ENCODE measurements at regions not wholly inside any gene's neighbourhood (a gene's known extent, or its start where the extent isn't known, plus 50 kb on each side); places are given as distances from the start of the nearest gene placed in this dataset.

GRCh38 chr10:28386503-28386868 lies 83.6 kb upstream of the MPP7 start:
- DNase-seq (no peak), FAIRE-seq (no peak), ATAC-seq (no peak)
- no peaks in the 10 kb centered on the region for H3K36me3 ChIP-seq
- TF ChIP-seq, protein P1, sequence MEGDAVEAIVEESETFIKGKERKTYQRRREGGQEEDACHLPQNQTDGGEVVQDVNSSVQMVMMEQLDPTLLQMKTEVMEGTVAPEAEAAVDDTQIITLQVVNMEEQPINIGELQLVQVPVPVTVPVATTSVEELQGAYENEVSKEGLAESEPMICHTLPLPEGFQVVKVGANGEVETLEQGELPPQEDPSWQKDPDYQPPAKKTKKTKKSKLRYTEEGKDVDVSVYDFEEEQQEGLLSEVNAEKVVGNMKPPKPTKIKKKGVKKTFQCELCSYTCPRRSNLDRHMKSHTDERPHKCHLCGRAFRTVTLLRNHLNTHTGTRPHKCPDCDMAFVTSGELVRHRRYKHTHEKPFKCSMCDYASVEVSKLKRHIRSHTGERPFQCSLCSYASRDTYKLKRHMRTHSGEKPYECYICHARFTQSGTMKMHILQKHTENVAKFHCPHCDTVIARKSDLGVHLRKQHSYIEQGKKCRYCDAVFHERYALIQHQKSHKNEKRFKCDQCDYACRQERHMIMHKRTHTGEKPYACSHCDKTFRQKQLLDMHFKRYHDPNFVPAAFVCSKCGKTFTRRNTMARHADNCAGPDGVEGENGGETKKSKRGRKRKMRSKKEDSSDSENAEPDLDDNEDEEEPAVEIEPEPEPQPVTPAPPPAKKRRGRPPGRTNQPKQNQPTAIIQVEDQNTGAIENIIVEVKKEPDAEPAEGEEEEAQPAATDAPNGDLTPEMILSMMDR (IDR thresholded peaks at IDR 0.05), result no peak
- 68 to 70% methylated on average over 4 of the region's 4 CpGs for WGBS, 2 donors
- H3K4me1 ChIP-seq, result no peaks in the 10 kb centered on the region
- no peak overlapping the region for H3K27ac ChIP-seq
- intact Hi-C loops (cut with DNase I), result loop anchor here in 1 of 3 donors (10.0 kb wide), 1 partner anchor 82 kb away; the partner anchor contains the start of gene MPP7
- H3K27me3 ChIP-seq, result no peaks in the 10 kb centered on the region
- H3K9me3 ChIP-seq, result no peaks in the 10 kb centered on the region
- no peak overlapping the region for H3K4me3 ChIP-seq

GRCh38 chr10:28387140-28387539 lies 84.3 kb upstream of the MPP7 start:
- TF ChIP-seq, protein P1 (IDR thresholded peaks at IDR 0.05), result no peak
- Histone ChIP-seq H3K9me3 (no peaks in the 10 kb centered on the region), H3K4me1 (no peaks in the 10 kb centered on the region), H3K27me3 (no peaks in the 10 kb centered on the region), H3K4me3 (no peak overlapping the region), H3K27ac (no peak overlapping the region), H3K36me3 (no peaks in the 10 kb centered on the region)
- FAIRE-seq (no peak), ATAC-seq (no peak), DNase-seq (no peak)
- intact Hi-C loops (cut with DNase I), result loop anchor here in 1 of 3 donors (10.0 kb wide), 1 partner anchor 82 kb away; the partner anchor contains the start of gene MPP7
- 80 to 87% methylated on average over 7 of the region's 7 CpGs for WGBS, 2 donors

DNA sequence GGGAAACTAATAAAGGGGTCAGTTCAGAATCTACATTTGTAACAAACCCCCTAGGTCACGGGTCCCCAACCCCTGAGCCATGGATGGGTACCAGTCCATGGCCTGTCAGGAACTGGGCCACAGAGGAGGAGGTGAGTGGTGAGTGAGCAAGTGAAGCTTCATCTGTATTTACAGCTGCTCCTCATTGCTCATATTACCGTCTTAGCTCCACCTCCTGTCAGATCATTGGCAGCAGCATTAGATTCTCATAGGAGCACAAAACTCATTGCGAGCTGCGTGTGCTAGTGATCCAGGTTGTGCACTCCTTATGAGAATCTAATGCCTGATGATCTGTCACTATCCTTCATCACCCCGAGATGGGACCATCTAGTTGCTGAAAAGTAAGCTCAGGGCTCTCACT lies 88.4 kb upstream of the MPP7 start:
- intact Hi-C loops (cut with DNase I), result no loop called here
- TF ChIP-seq, protein P1 (IDR thresholded peaks at IDR 0.05), result no peak
- H3K9me3 ChIP-seq, result no peaks in the 10 kb centered on the region
- 71 to 75% methylated on average over 5 of the region's 5 CpGs for WGBS, 2 donors
- no peaks in the 10 kb centered on the region for H3K27me3 ChIP-seq
- H3K4me1 ChIP-seq, result no peaks in the 10 kb centered on the region
- no peak for DNase-seq
- no peak overlapping the region for H3K27ac ChIP-seq
- H3K4me3 ChIP-seq, result no peak overlapping the region
- H3K36me3 ChIP-seq, result no peaks in the 10 kb centered on the region
- no peak for ATAC-seq
- no peak for FAIRE-seq

DNA sequence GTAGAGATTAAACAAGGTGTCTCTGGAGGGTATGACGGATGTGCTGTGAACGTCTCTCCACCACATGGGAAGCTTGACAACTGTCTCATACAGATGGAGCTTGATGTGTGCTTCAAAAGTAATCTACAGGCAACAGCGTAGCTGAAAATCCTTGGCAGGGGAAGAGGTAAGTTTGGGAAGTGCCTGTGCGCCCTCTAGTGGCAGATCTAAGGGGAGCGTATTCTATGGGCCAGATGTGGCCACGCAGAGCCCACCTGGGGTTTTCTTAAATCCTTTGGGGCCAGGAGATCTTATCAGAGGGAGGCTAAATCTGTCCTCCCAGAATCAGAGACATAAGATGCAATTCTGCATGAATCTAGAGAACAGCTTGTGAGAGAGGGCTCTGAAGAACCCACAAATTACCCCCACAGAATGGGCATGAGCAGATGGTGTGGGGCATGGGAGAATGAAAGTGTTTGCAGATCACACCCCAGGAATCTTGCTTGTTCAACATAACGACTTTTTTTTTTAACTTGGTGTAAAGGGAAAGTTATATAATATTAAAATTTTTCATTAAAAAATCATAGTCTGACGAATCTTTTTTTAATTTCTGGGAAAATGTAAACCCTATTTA lies 91.2 kb upstream of the MPP7 start:
- TF ChIP-seq, protein P1 (IDR thresholded peaks at IDR 0.05), result peak; percentile 86 to 93 (median 90)
- Histone ChIP-seq H3K27me3 (no peaks in the 10 kb centered on the region), H3K36me3 (no peaks in the 10 kb centered on the region), H3K27ac (no peak overlapping the region), H3K4me1 (no peaks in the 10 kb centered on the region), H3K4me3 (no peak overlapping the region), H3K9me3 (no peaks in the 10 kb centered on the region)
- WGBS, 2 donors, result 9% methylated on average over 8 of the region's 8 CpGs
- peak; percentile 36 to 72 (median 55) for DNase-seq
- no peak for FAIRE-seq
- peak; percentile 87 to 99 (median 96) for ATAC-seq
- intact Hi-C loops (cut with DNase I), result no loop called here

- Histone ChIP-seq H3K27me3 (no peaks in the 10 kb centered on the region), H3K27ac (no peak overlapping the region), H3K9me3 (no peaks in the 10 kb centered on the region), H3K36me3 (no peaks in the 10 kb centered on the region), H3K4me1 (no peaks in the 10 kb centered on the region), H3K4me3 (no peak overlapping the region)
- FAIRE-seq, result no peak
- intact Hi-C loops (cut with DNase I), result no loop called here
- 70 to 80% methylated on average over 4 of the region's 4 CpGs for WGBS, 2 donors
- no peak for ATAC-seq
- TF ChIP-seq, protein P1 (IDR thresholded peaks at IDR 0.05), result no peak
- DNase-seq, result no peak
Measured at GRCh38 chr10:28396331-28396730, 93.5 kb upstream of the MPP7 start.

Data from pancreas (tissue), 10 donors.